ENCODE measurements at regions not wholly inside any gene's neighbourhood (a gene's known extent, or its start where the extent isn't known, plus 50 kb on each side); places are given as distances from the start of the nearest gene placed in this dataset.

GRCh38 chr22:25383892-25384291, 164.5 kb downstream of the CRYBB2 start:
- no peaks in the 10 kb centered on the region for H3K4me1 ChIP-seq
- no peaks in the 10 kb centered on the region for H3K9me3 ChIP-seq
- TF ChIP-seq CTCF (IDR thresholded peaks at IDR 0.05) = no peak
- intact Hi-C loops (cut with DNase I) = no loop called here
- no peak for ATAC-seq
- H3K27me3 ChIP-seq = no peaks in the 10 kb centered on the region
- peaks cover 13% of the 10 kb centered on the region for H3K36me3 ChIP-seq
- no peak overlapping the region for H3K4me3 ChIP-seq
- peak; percentile 59 for DNase-seq
- no peak overlapping the region for H3K27ac ChIP-seq

DNA sequence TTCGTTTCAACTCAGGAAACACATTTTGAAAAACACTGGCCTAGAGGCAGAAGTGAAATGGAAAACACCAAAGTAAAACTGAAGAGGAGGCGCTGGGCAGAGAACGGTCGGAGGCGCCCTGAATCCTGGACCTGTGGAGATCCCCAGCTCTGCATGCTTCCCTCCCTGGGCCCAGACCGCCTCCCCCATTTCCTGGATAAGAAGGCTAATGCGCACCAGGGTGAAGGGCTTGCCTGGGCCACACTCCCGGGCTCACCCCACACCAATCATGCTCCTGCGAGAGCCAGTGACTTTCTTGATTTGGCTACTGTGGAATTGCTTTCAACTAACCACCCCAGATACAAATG, 167.1 kb downstream of the CRYBB2 start:
- intact Hi-C loops (cut with DNase I) = no loop called here
- no peak overlapping the region for H3K4me3 ChIP-seq
- no peaks in the 10 kb centered on the region for H3K27me3 ChIP-seq
- no peak for ATAC-seq
- H3K4me1 ChIP-seq = peaks cover 12% of the 10 kb centered on the region
- no peak for TF ChIP-seq CTCF (IDR thresholded peaks at IDR 0.05)
- DNase-seq = no peak
- H3K9me3 ChIP-seq = no peaks in the 10 kb centered on the region
- no peak overlapping the region for H3K27ac ChIP-seq
- no peaks in the 10 kb centered on the region for H3K36me3 ChIP-seq

DNA sequence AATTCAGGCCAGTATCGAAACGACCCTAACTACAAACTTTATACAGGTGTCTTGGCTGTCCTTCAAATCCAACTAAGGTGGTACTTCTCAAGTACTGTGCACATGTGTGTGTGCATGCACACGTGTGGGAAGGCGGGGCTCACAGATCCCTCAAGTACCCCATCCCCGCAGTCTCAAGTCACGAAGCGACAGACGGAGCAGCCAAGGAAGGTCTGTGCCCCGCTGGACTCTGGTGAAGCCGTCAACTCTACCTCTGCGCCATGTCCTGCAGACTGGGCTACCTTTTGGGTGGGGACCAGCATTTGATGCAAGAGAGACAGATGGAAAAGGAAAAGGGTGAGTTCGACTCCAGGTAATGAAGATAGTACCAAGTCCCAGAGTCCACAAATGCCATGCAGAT, 169.0 kb downstream of the CRYBB2 start:
- ATAC-seq (no peak), DNase-seq (no peak)
- Histone ChIP-seq H3K27ac (no peak overlapping the region), H3K27me3 (no peaks in the 10 kb centered on the region), H3K4me3 (no peak overlapping the region), H3K9me3 (no peaks in the 10 kb centered on the region), H3K36me3 (no peaks in the 10 kb centered on the region), H3K4me1 (peaks cover 18% of the 10 kb centered on the region)
- TF ChIP-seq CTCF (IDR thresholded peaks at IDR 0.05) = no peak
- intact Hi-C loops (cut with DNase I) = no loop called here

DNA sequence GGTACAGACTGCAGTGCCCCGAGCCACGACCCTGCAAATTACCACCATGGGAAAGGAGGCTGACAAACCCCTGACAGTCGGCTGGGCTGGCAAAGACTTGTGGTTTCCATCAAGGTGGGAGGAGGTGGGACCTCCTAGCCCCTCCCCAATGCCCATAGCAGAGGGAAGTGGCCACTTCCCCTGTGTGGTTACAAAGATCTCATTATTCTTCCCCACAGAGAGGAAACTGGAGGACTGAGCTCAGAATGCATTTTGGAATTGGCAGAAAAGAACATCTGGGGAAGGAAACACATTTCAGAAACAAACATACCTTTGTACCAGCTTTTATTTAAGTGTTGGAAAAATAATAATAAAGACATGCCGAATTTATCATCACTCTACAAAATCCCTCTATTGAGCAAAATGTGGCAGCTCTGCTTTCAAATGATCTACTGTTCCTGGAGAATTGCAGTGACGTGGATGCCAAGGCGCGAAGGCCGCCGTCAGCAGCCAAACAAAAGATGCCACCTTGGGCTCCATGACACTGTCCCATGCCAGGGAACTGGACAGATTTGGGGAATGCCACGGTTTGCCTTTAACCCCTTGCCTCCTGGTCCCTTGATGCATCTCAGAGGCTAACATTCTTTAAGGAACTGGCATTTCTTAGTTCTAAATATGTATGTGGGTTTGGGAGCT, 169.6 kb downstream of the CRYBB2 start:
- Histone ChIP-seq H3K4me3 (no peak overlapping the region), H3K9me3 (no peaks in the 10 kb centered on the region), H3K27me3 (no peaks in the 10 kb centered on the region), H3K4me1 (peaks cover 18% of the 10 kb centered on the region), H3K27ac (no peak overlapping the region), H3K36me3 (no peaks in the 10 kb centered on the region)
- intact Hi-C loops (cut with DNase I) = no loop called here
- TF ChIP-seq CTCF (IDR thresholded peaks at IDR 0.05) = no peak
- no peak for DNase-seq
- peak; percentile 57 for ATAC-seq

DNA sequence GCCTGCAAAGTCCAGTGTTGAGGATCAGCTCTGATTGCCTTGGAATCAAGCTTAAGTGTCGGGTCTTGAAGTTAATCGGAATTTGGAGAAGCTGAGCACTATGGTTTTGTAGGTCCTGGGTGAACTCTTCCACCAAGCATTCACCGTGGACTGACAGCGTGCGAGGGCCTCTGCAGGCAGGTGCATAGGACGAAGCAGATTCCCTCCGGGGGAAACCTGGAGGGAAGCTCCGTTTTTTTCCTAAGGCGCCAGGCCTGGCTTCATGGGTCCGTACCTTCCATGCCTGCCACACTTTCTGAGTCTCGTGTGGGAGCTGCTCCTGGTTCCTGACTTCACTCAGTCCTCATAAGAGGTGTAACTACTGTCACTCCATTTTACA, 170.1 kb downstream of the CRYBB2 start:
- intact Hi-C loops (cut with DNase I) = no loop called here
- no peak for TF ChIP-seq CTCF (IDR thresholded peaks at IDR 0.05)
- peaks cover 18% of the 10 kb centered on the region for H3K4me1 ChIP-seq

More for the DNA sequence above, 170.1 kb downstream of the CRYBB2 start:
- DNase-seq (no peak), ATAC-seq (no peak)
- H3K27me3 ChIP-seq = no peaks in the 10 kb centered on the region
- H3K4me3 ChIP-seq = no peak overlapping the region
- H3K9me3 ChIP-seq = no peaks in the 10 kb centered on the region
- no peak overlapping the region for H3K27ac ChIP-seq
- H3K36me3 ChIP-seq = no peaks in the 10 kb centered on the region
